ENCODE measurements at regions not wholly inside any gene's neighbourhood (a gene's known extent, or its start where the extent isn't known, plus 50 kb on each side); places are given as distances from the start of the nearest gene placed in this dataset.

DNA sequence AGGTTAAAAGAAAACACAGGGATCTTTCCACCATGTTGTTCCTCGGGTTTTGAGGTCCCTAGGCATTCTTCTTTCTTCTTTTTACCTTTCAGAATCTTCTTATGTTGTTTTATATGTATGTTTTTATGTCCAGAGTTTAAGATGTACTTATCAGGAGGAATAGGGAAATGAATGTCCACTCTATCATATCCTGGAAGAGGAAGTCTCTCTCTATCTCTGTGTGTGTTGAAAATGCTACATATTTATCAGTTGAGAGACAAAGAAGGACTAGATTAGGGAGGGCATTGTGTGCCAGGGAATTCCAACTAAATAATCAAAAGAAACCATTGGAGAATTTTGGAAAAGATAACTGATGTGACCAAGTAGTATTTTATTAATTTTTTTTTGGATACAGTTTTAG, 200.5 kb upstream of the POT1 start:
- Histone ChIP-seq H3K36me3 (ENCODE audit: control insufficient read depth in 4 of 4, insufficient read depth in 4 of 4, low read length in 4 of 4) (no peaks in the 10 kb centered on the region), H3K4me1 (ENCODE audit: control insufficient read depth in 5 of 5, insufficient read depth in 5 of 5, low read length in 5 of 5) (peaks cover 0 to 6% (median 0%) of the 10 kb centered on the region in 5 donors), H3K9me3 (ENCODE audit: control insufficient read depth in 4 of 4, insufficient read depth in 3 of 4, low read length in 3 of 4) (peaks cover 0 to 2% (median 0%) of the 10 kb centered on the region in 4 donors), H3K9ac (ENCODE audit: insufficient read depth in 1 of 2, low read length in 2 of 2) (no peak overlapping the region), H3K27ac (ENCODE audit: low read depth in 1 of 2, low read length in 1 of 2) (no peak overlapping the region), H3K4me3 (no peak overlapping the region), H3K27me3 (ENCODE audit: control insufficient read depth in 3 of 3, insufficient read depth in 3 of 3, low read length in 2 of 3) (no peaks in the 10 kb centered on the region)
- TF ChIP-seq, protein P1, sequence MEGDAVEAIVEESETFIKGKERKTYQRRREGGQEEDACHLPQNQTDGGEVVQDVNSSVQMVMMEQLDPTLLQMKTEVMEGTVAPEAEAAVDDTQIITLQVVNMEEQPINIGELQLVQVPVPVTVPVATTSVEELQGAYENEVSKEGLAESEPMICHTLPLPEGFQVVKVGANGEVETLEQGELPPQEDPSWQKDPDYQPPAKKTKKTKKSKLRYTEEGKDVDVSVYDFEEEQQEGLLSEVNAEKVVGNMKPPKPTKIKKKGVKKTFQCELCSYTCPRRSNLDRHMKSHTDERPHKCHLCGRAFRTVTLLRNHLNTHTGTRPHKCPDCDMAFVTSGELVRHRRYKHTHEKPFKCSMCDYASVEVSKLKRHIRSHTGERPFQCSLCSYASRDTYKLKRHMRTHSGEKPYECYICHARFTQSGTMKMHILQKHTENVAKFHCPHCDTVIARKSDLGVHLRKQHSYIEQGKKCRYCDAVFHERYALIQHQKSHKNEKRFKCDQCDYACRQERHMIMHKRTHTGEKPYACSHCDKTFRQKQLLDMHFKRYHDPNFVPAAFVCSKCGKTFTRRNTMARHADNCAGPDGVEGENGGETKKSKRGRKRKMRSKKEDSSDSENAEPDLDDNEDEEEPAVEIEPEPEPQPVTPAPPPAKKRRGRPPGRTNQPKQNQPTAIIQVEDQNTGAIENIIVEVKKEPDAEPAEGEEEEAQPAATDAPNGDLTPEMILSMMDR (IDR thresholded peaks at IDR 0.05; ENCODE audit: control extremely low read depth, extremely low read depth): no peak
- WGBS, 2 donors: 78 to 85% methylated on average over 1 of the region's 1 CpG
- DNase-seq: no peak
- ATAC-seq (ENCODE audit: insufficient read depth, low FRiP score): no peak

DNA sequence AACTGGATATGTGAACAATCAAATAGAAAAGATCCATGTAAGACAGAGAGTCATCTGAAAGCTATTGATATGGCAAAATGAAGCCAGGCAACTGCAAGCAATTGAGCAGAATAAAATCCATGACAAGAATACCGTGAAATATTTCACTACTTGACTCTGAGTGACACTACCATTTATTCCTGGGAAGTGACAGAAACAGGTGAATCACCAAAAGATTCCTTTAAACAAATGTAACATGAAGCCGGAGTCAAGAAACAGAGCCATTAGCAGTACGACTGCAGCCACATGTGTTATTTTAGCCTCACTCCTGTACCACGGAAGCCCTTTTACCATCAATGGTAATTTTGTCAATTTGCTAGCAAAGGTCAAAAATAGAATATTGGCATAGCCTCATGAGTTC, 197.7 kb upstream of the POT1 start:
- no peaks in the 10 kb centered on the region for H3K27me3 ChIP-seq (ENCODE audit: control insufficient read depth in 3 of 3, insufficient read depth in 3 of 3, low read length in 2 of 3)
- H3K4me1 ChIP-seq (ENCODE audit: control insufficient read depth in 5 of 5, insufficient read depth in 5 of 5, low read length in 5 of 5): peaks cover 0 to 6% (median 0%) of the 10 kb centered on the region in 5 donors
- H3K27ac ChIP-seq (ENCODE audit: low read depth in 1 of 2, low read length in 1 of 2): no peak overlapping the region
- ATAC-seq (ENCODE audit: insufficient read depth, low FRiP score) (no peak), DNase-seq (no peak)
- H3K36me3 ChIP-seq (ENCODE audit: control insufficient read depth in 4 of 4, insufficient read depth in 4 of 4, low read length in 4 of 4): no peaks in the 10 kb centered on the region
- no peak overlapping the region for H3K9ac ChIP-seq (ENCODE audit: insufficient read depth in 1 of 2, low read length in 2 of 2)
- H3K4me3 ChIP-seq: no peak overlapping the region
- no peaks in the 10 kb centered on the region for H3K9me3 ChIP-seq (ENCODE audit: control insufficient read depth in 4 of 4, insufficient read depth in 3 of 4, low read length in 3 of 4)
- TF ChIP-seq, protein P1 (IDR thresholded peaks at IDR 0.05; ENCODE audit: control extremely low read depth, extremely low read depth): no peak
- WGBS, 2 donors: 87 to 94% methylated on average over 4 of the region's 4 CpGs

- DNase-seq: peak in 2 of 3 donors; percentile 37 to 67
- 39 to 75% methylated on average over 1 of the region's 1 CpG for WGBS, 2 donors
These were observed 196.8 kb upstream of the POT1 start for GRCh38 chr7:125126376-125126775.

More at GRCh38 chr7:125126376-125126775, 196.8 kb upstream of the POT1 start:
- ATAC-seq (ENCODE audit: insufficient read depth, low FRiP score): no peak
- H3K4me3 ChIP-seq: no peak overlapping the region
- H3K9me3 ChIP-seq (ENCODE audit: control insufficient read depth in 4 of 4, insufficient read depth in 3 of 4, low read length in 3 of 4): no peaks in the 10 kb centered on the region
- H3K36me3 ChIP-seq (ENCODE audit: control insufficient read depth in 4 of 4, insufficient read depth in 4 of 4, low read length in 4 of 4): no peaks in the 10 kb centered on the region
- H3K27ac ChIP-seq (ENCODE audit: low read depth in 1 of 2, low read length in 1 of 2): no peak overlapping the region
- no peaks in the 10 kb centered on the region for H3K27me3 ChIP-seq (ENCODE audit: control insufficient read depth in 3 of 3, insufficient read depth in 3 of 3, low read length in 2 of 3)
- no peak overlapping the region for H3K9ac ChIP-seq (ENCODE audit: insufficient read depth in 1 of 2, low read length in 2 of 2)
- TF ChIP-seq, protein P1 (IDR thresholded peaks at IDR 0.05; ENCODE audit: control extremely low read depth, extremely low read depth): no peak
- H3K4me1 ChIP-seq (ENCODE audit: control insufficient read depth in 5 of 5, insufficient read depth in 5 of 5, low read length in 5 of 5): peaks cover 0 to 14% (median 0%) of the 10 kb centered on the region in 5 donors

Data from lung (tissue), 11 donors.